Spleen (tissue), 11 donors: ENCODE measurements at regions not wholly inside any gene's neighbourhood (a gene's known extent, or its start where the extent isn't known, plus 50 kb on each side); places are given as distances from the start of the nearest gene placed in this dataset.

ENCODE experiments used
- DNase-seq: peaks from one replicate; pipeline ENCODE4 v3.0.0-alpha.2; 2020
- H3K27ac ChIP-seq, 8 donors: fragments of 200-600 bp; sonication (generic) in 7 of 8; 1 replicate in 4 of 8; 2 replicates in 4 of 8; pipeline versions ENCODE4 v1.5.0 to v1.8.0; 2016 to 2021; ENCODE audit warnings: inconsistent platforms in 4 of 8, mild to moderate bottlenecking in 4 of 8, moderate library complexity in 1 of 8
- H3K27me3 ChIP-seq, 7 donors: fragments of 200-600 bp; sonication (generic) in 6 of 7; replicated peaks in 1 of 7; 1 replicate in 4 of 7; 2 replicates in 3 of 7; pipeline versions ENCODE4 v1.5.0 to v1.8.0; 2016 to 2021; ENCODE audit warnings: inconsistent platforms in 3 of 7, mild to moderate bottlenecking in 1 of 7
- H3K36me3 ChIP-seq, 6 donors: fragments of 200-600 bp; sonication (generic) in 5 of 6; 1 replicate in 4 of 6; 2 replicates in 2 of 6; pipeline versions ENCODE4 v1.5.0 to v1.8.0; 2016 to 2021; ENCODE audit warnings: inconsistent platforms in 2 of 6
- H3K4me1 ChIP-seq, 6 donors: fragments of 200-600 bp; sonication (generic) in 5 of 6; 1 replicate in 3 of 6; 2 replicates in 3 of 6; pipeline versions ENCODE4 v1.5.0 to v1.8.0; 2016 to 2021; ENCODE audit warnings: inconsistent platforms in 3 of 6
- H3K4me3 ChIP-seq, 8 donors: fragments of 200-600 bp; sonication (generic) in 7 of 8; 1 replicate in 4 of 8; 2 replicates in 4 of 8; pipeline versions ENCODE4 v1.5.0 to v1.8.0; 2016 to 2021; ENCODE audit warnings: inconsistent platforms in 4 of 8, mild to moderate bottlenecking in 4 of 8, moderate library complexity in 2 of 8
- H3K9me3 ChIP-seq, 8 donors: fragments of 200-600 bp; sonication (generic) in 7 of 8; 1 replicate in 4 of 8; 2 replicates in 4 of 8; pipeline versions ENCODE4 v1.5.0 to v1.8.0; 2016 to 2021; ENCODE audit warnings: inconsistent platforms in 4 of 8
- CTCF ChIP-seq, 11 experiments: fragments of 200-600 bp in 7 of 11; fragments of 450-650 bp in 4 of 11; sonication (generic) in 4 of 11; IDR thresholded peaks in 8 of 11; conservative IDR thresholded peaks in 3 of 11; 1 replicate in 7 of 11; 2 replicates in 4 of 11; pipeline versions ENCODE4 v1.4.0 to v1.8.0; 2016 to 2021; ENCODE audit warnings: antibody characterized with exemption in 11 of 11, inconsistent platforms in 4 of 11, mild to moderate bottlenecking in 1 of 11
- POLR2A ChIP-seq, 3 donors: fragments of 450-650 bp; IDR thresholded peaks; one replicate each; pipeline ENCODE4 v1.5.1; 2017; ENCODE audit warnings: antibody characterized with exemption in 3 of 3, mild to moderate bottlenecking in 1 of 3
- POLR2AphosphoS5 ChIP-seq, 3 donors: sonication (generic); formaldehyde crosslinking; IDR thresholded peaks; one replicate each; pipeline ENCODE4 v1.5.1; 2017; ENCODE audit warnings: antibody characterized with exemption in 3 of 3
- WGBS, 5 donors: extraction: QIAGEN DNeasy Blood & Tissue Kit in 3 of 5; methylation state at CpG; one replicate each; pipeline versions ENCODE4 v1.1.5 to v1.1.7; 2013 to 2018; 5-methylcytosine and 5-hydroxymethylcytosine counted together
- intact Hi-C: fragments of 100-400 bp; cut with DNase I; formaldehyde crosslinking; loops from one replicate; pipeline ENCODE4 v1.15.0; 2023; ENCODE audit warnings: low total_unique reads
- donor health status: healthy with polysubstance abuse.
- donor health status: DM: no; HTN: no; CAD: no; lungs with moderate emphysema.
- donor health status: DM: no; HTN: no; CAD: no.
- donor health status: Bipolar disorder and iron deficiency.
- donor health status: healthy.
- donor health status: DM: no; HTN: no; CAD: no.
- donor health status: DM: yes; HTN: yes; CAD: no.

GRCh38 chr13:86051134-86052103 is 252.2 kb upstream of the SLITRK6 start:
- intact Hi-C loops: no loop called here
- H3K27ac ChIP-seq: no peak overlapping the region
- no peaks in the 10 kb centered on the region for H3K36me3 ChIP-seq
- H3K4me3 ChIP-seq: no peak overlapping the region
- H3K9me3 ChIP-seq: peaks cover 0 to 32% (median 18%) of the 10 kb centered on the region in 8 donors
- 77 to 87% (median 83%) methylated on average over 5 of the region's 5 CpGs for WGBS, 5 donors
- H3K27me3 ChIP-seq: no peaks in the 10 kb centered on the region
- H3K4me1 ChIP-seq: no peaks in the 10 kb centered on the region
- DNase-seq: no peak
- no peak for TF ChIP-seq POLR2A (IDR thresholded peaks at IDR 0.05)
- TF ChIP-seq POLR2AphosphoS5 (IDR thresholded peaks at IDR 0.05): no peak
- no peak for TF ChIP-seq CTCF (IDR thresholded peaks at IDR 0.05 in 8 of 11, conservative IDR thresholded peaks at IDR 0.05 in 3 of 11)

GRCh38 chr13:86038490-86038889 is 239.3 kb upstream of the SLITRK6 start:
- intact Hi-C loops: no loop called here
- no peaks in the 10 kb centered on the region for H3K27me3 ChIP-seq
- 62 to 85% (median 76%) methylated on average over 3 of the region's 3 CpGs for WGBS, 5 donors
- no peak overlapping the region for H3K27ac ChIP-seq
- H3K9me3 ChIP-seq: peaks cover 0 to 21% (median 3%) of the 10 kb centered on the region in 8 donors
- H3K4me1 ChIP-seq: no peaks in the 10 kb centered on the region
- H3K36me3 ChIP-seq: no peaks in the 10 kb centered on the region
- TF ChIP-seq POLR2A (IDR thresholded peaks at IDR 0.05) (no peak), POLR2AphosphoS5 (IDR thresholded peaks at IDR 0.05) (no peak)
- DNase-seq: no peak
- no peak overlapping the region for H3K4me3 ChIP-seq

GRCh38 chr13:86020351-86021002 is 221.3 kb upstream of the SLITRK6 start:
- 30 to 73% (median 49%) methylated on average over 3 of the region's 3 CpGs for WGBS, 5 donors
- Histone ChIP-seq H3K36me3 (no peaks in the 10 kb centered on the region), H3K4me3 (no peak overlapping the region), H3K27ac (peak overlapping the region in 4 of 8 donors; percentile 4 to 28 (median 12)), H3K27me3 (no peaks in the 10 kb centered on the region), H3K4me1 (peaks cover 0 to 12% (median 0%) of the 10 kb centered on the region in 6 donors), H3K9me3 (peaks cover 0 to 15% (median 0%) of the 10 kb centered on the region in 8 donors)
- TF ChIP-seq POLR2A (IDR thresholded peaks at IDR 0.05) (no peak), POLR2AphosphoS5 (IDR thresholded peaks at IDR 0.05) (no peak)
- DNase-seq: no peak
- intact Hi-C loops: no loop called here

GRCh38 chr13:86006317-86006716 is 207.1 kb upstream of the SLITRK6 start:
- intact Hi-C loops: no loop called here
- Histone ChIP-seq H3K27ac (no peak overlapping the region), H3K4me3 (no peak overlapping the region), H3K36me3 (no peaks in the 10 kb centered on the region), H3K27me3 (no peaks in the 10 kb centered on the region), H3K4me1 (no peaks in the 10 kb centered on the region), H3K9me3 (peaks cover 0 to 13% (median 0%) of the 10 kb centered on the region in 8 donors)
- no peak for DNase-seq
- 41 to 60% (median 55%) methylated on average over 2 of the region's 2 CpGs for WGBS, 5 donors
- TF ChIP-seq POLR2AphosphoS5 (IDR thresholded peaks at IDR 0.05): no peak
- no peak for TF ChIP-seq POLR2A (IDR thresholded peaks at IDR 0.05)
- no peak for TF ChIP-seq CTCF (IDR thresholded peaks at IDR 0.05 in 8 of 11, conservative IDR thresholded peaks at IDR 0.05 in 3 of 11)

- H3K27ac ChIP-seq: no peak overlapping the region
- intact Hi-C loops: no loop called here
- 50 to 60% (median 57%) methylated on average over 2 of the region's 2 CpGs for WGBS, 5 donors
- no peak for DNase-seq
- no peak for TF ChIP-seq POLR2AphosphoS5 (IDR thresholded peaks at IDR 0.05)
- no peak for TF ChIP-seq POLR2A (IDR thresholded peaks at IDR 0.05)
- TF ChIP-seq CTCF (IDR thresholded peaks at IDR 0.05 in 8 of 11, conservative IDR thresholded peaks at IDR 0.05 in 3 of 11): no peak
- H3K27me3 ChIP-seq: no peaks in the 10 kb centered on the region
- H3K9me3 ChIP-seq: no peaks in the 10 kb centered on the region
- H3K36me3 ChIP-seq: no peaks in the 10 kb centered on the region
- no peak overlapping the region for H3K4me3 ChIP-seq
- H3K4me1 ChIP-seq: no peaks in the 10 kb centered on the region
Measured at GRCh38 chr13:86003029-86003428, 203.8 kb upstream of the SLITRK6 start.
